ENCODE measurements at regions not wholly inside any gene's neighbourhood (a gene's known extent, or its start where the extent isn't known, plus 50 kb on each side); places are given as distances from the start of the nearest gene placed in this dataset.

GRCh38 chr14:94987409-94987808 lies 169.9 kb downstream of the DICER1 start:
- DNase-seq (ENCODE audit: low spot score) (no peak), ATAC-seq (ENCODE audit: low FRiP score) (no peak)
- TF ChIP-seq CTCF (IDR thresholded peaks at IDR 0.05): no peak

- TF ChIP-seq CTCF (IDR thresholded peaks at IDR 0.05): no peak
- no peak for DNase-seq (ENCODE audit: low spot score)
- ATAC-seq (ENCODE audit: low FRiP score): no peak
Measured at GRCh38 chr14:94979891-94980290, 177.4 kb downstream of the DICER1 start.

- no peak for TF ChIP-seq CTCF (IDR thresholded peaks at IDR 0.05)
- ATAC-seq (ENCODE audit: low FRiP score) (no peak), DNase-seq (ENCODE audit: low spot score) (no peak)
Measured at GRCh38 chr14:94977016-94977415, 180.3 kb downstream of the DICER1 start.

GRCh38 chr14:94975366-94975765 lies 182.0 kb downstream of the DICER1 start:
- DNase-seq (ENCODE audit: low spot score) (no peak), ATAC-seq (ENCODE audit: low FRiP score) (no peak)
- TF ChIP-seq CTCF (IDR thresholded peaks at IDR 0.05): no peak

- ATAC-seq (ENCODE audit: low FRiP score) (no peak), DNase-seq (ENCODE audit: low spot score) (no peak)
- TF ChIP-seq CTCF (IDR thresholded peaks at IDR 0.05): no peak
Measured at GRCh38 chr14:94974893-94975292, 182.4 kb downstream of the DICER1 start.

GRCh38 chr14:94974422-94974821 lies 182.9 kb downstream of the DICER1 start:
- TF ChIP-seq CTCF (IDR thresholded peaks at IDR 0.05): no peak
- ATAC-seq (ENCODE audit: low FRiP score) (no peak), DNase-seq (ENCODE audit: low spot score) (no peak)

GRCh38 chr14:94971750-94972149 lies 185.6 kb downstream of the DICER1 start:
- DNase-seq (ENCODE audit: low spot score) (no peak), ATAC-seq (ENCODE audit: low FRiP score) (no peak)
- no peak for TF ChIP-seq CTCF (IDR thresholded peaks at IDR 0.05)
